BLaER1 treated with 17β-estradiol and CSF1 and Interleukin-3, amounts not matched to agents 10 nM and 100 nM (cell line): ENCODE measurements at regions not wholly inside any gene's neighbourhood (a gene's known extent, or its start where the extent isn't known, plus 50 kb on each side); places are given as distances from the start of the nearest gene placed in this dataset.

Experiments
- H3K27ac ChIP-seq, 11 experiments: shearing (Covaris generic); formaldehyde crosslinking; 2 replicates each; pipeline ENCODE4 v1.8.1; 2022
- H3K27me3 ChIP-seq, 11 experiments: shearing (Covaris generic); formaldehyde crosslinking; 2 replicates each; pipeline ENCODE4 v1.8.1; 2022
- H3K36me3 ChIP-seq, 11 experiments: shearing (Covaris generic); formaldehyde crosslinking; 2 replicates each; pipeline ENCODE4 v1.8.1; 2022
- H3K4me1 ChIP-seq, 10 experiments: shearing (Covaris generic); formaldehyde crosslinking; 2 replicates each; pipeline ENCODE4 v1.8.1; 2022
- H3K4me2 ChIP-seq, 11 experiments: shearing (Covaris generic); formaldehyde crosslinking; 2 replicates each; pipeline ENCODE4 v1.8.1; 2022
- H3K4me3 ChIP-seq, 10 experiments: shearing (Covaris generic); formaldehyde crosslinking; 2 replicates each; pipeline ENCODE4 v1.8.1; 2022
- H3K9ac ChIP-seq, 11 experiments: shearing (Covaris generic); formaldehyde crosslinking; 2 replicates each; pipeline ENCODE4 v1.8.1; 2022
- H3K9me3 ChIP-seq, 11 experiments: shearing (Covaris generic); formaldehyde crosslinking; replicated peaks in 1 of 11; 2 replicates each; pipeline ENCODE4 v1.8.1; 2022
- H4K20me1 ChIP-seq, 11 experiments: shearing (Covaris generic); formaldehyde crosslinking; 2 replicates each; pipeline ENCODE4 v1.8.1; 2022
- Cebpa-rat ChIP-seq, 11 experiments: shearing (Covaris generic); IDR thresholded peaks; 2 replicates each; pipeline ENCODE4 v1.8.1; 2022

DNA sequence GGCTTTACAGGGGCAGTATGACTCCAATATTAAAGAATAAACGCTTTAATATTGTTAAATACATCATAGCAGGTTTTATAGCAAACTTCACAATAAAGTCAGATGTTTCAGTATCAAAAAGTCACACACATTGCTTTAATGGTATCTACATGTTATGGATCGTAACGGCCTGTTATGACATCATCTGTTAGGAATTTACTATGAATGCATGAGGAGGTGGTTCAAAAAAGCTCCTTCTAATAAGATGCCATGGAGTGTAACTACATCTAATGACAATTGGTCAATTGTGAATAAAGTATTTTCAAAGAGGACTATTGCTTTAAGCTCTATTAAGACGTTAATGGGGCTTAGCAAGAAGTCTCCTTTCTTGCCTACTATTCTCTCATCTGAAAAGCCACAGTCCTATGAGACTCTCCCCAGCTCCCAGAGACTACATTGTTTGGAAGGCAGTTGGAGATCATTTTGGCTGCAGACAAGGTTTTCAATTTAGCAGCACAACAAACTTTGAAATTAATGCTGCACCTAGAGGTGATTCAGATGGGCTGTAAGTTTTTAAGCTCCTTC is 300.7 kb upstream of the MEIS1 start:
- H3K4me3 ChIP-seq: no peak overlapping the region
- H3K9ac ChIP-seq: no peak overlapping the region
- H3K27ac ChIP-seq: no peak overlapping the region
- H3K36me3 ChIP-seq: no peaks in the 10 kb centered on the region
- 0 out of 22 replicates have a peak, but pooled peaks cover 0 to 4% (median 0%) of the 10 kb centered on the region in 11 experiments for H3K9me3 ChIP-seq
- no peaks in the 10 kb centered on the region for H4K20me1 ChIP-seq
- no peak overlapping the region for H3K4me2 ChIP-seq
- TF ChIP-seq Cebpa-rat (IDR thresholded peaks at IDR 0.05): no peak
- no peaks in the 10 kb centered on the region for H3K4me1 ChIP-seq
- no peaks in the 10 kb centered on the region for H3K27me3 ChIP-seq

DNA sequence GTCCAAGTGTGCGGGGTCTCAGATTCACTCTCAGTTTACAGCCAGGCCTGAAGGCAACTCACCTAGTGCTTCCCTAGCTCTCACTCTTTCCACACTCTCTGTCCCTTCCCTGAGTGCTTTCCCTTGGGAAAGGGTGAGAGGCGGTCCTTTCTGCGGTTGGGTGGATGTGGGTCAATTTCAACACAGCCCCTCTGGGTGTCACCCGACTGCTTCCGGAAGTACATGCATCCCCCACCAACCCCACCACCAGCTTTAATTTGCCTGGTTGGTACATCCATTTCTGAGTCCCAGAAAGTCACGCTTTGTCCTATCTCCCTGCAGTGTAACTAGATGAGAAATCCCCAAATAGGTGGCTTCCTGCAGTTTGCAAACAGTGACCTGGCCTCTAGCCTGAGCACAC is 307.3 kb upstream of the MEIS1 start:
- no peaks in the 10 kb centered on the region for H4K20me1 ChIP-seq

DNA sequence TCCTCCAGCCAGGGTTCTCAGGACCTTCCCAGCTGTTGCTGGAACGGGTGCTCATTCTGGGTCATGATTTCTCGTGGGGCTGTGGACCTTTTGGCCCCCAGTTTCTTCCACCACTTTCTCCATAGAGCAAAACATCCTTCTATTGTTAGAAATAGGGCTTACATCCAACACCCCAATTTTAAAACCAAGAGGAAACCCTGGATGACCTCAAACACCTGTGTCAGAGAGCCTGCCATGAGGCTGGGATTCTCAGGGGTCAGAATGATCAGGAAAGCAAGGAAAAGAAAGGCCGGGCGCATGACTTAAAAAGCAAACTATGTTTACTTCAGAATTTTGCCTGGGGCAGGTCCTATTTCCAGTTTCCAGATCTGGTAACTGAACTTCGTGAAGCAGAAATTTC is 307.9 kb upstream of the MEIS1 start:
- Histone ChIP-seq H3K27ac (no peak overlapping the region), H3K4me1 (peaks cover 0 to 7% (median 6%) of the 10 kb centered on the region in 10 experiments; a peak in 6 of 20 replicates), H3K4me2 (no peak overlapping the region), H3K9me3 (no peaks in the 10 kb centered on the region), H4K20me1 (no peaks in the 10 kb centered on the region), H3K27me3 (no peaks in the 10 kb centered on the region), H3K4me3 (no peak overlapping the region), H3K9ac (no peak overlapping the region), H3K36me3 (no peaks in the 10 kb centered on the region)
- TF ChIP-seq Cebpa-rat (IDR thresholded peaks at IDR 0.05): no peak

More for the DNA sequence above, 307.3 kb upstream of the MEIS1 start:
- H3K27ac ChIP-seq: no peak overlapping the region
- H3K9ac ChIP-seq: no peak overlapping the region
- no peaks in the 10 kb centered on the region for H3K27me3 ChIP-seq
- H3K4me2 ChIP-seq: peak overlapping the region in 5 of 11 experiments; percentile 2 to 43 (median 31); a peak in 5 of 22 replicates
- H3K4me1 ChIP-seq: peaks cover 0 to 7% (median 6%) of the 10 kb centered on the region in 10 experiments; a peak in 6 of 20 replicates
- H3K4me3 ChIP-seq: no peak overlapping the region
- H3K36me3 ChIP-seq: no peaks in the 10 kb centered on the region
- TF ChIP-seq Cebpa-rat (IDR thresholded peaks at IDR 0.05): no peak
- H3K9me3 ChIP-seq: no peaks in the 10 kb centered on the region

DNA sequence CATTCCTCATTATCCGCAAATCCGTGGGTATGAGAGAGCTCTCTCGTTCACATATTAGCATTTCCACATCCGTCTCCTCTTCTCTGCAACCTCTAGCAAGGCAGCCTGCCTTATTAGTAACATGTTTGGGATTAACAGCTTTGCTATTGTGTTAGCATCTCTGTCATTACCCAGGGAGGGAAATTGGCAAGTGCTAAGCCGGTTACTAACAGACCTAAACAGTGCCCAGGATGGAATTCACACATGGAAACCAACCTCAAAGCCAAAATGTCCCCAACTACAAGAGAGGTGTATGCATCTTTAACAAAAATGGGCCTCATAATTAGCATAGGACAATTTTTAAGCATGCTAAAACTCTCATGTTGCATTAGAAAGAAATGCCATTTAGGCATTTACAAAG is 309.0 kb upstream of the MEIS1 start:
- H3K27ac ChIP-seq: no peak overlapping the region
- H3K9me3 ChIP-seq: no peaks in the 10 kb centered on the region
- no peak for TF ChIP-seq Cebpa-rat (IDR thresholded peaks at IDR 0.05)
- no peak overlapping the region for H3K4me3 ChIP-seq
- no peaks in the 10 kb centered on the region for H3K27me3 ChIP-seq
- H3K4me2 ChIP-seq: no peak overlapping the region
- H3K4me1 ChIP-seq: peaks cover 0 to 7% (median 6%) of the 10 kb centered on the region in 10 experiments; a peak in 6 of 20 replicates
- H3K36me3 ChIP-seq: no peaks in the 10 kb centered on the region
- H3K9ac ChIP-seq: no peak overlapping the region
- H4K20me1 ChIP-seq: no peaks in the 10 kb centered on the region

DNA sequence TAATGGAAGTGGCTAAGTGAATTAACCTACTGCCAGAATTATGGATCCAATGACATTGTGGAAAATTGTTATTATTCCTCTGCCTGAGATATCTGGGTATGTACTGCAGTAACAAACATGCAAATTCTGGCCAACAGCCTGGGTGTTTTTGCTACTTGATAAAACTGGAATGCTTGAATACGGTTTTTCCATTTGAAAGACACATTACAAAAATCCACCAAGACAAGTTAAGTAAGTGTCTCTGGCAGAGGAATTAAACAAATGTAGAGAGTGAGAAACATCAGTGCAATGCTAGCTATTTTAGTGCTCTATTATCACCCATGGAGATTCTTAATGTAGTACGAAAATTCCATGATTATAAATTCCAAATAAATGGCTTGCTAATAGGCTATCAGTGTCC is 312.4 kb upstream of the MEIS1 start:
- no peak for TF ChIP-seq Cebpa-rat (IDR thresholded peaks at IDR 0.05)
- H3K27ac ChIP-seq: no peak overlapping the region
- no peak overlapping the region for H3K9ac ChIP-seq
- no peak overlapping the region for H3K4me2 ChIP-seq
- peaks cover 0 to 2% (median 1%) of the 10 kb centered on the region in 10 experiments; a peak in 5 of 20 replicates for H3K4me1 ChIP-seq
- H4K20me1 ChIP-seq: no peaks in the 10 kb centered on the region
- no peaks in the 10 kb centered on the region for H3K9me3 ChIP-seq
- no peak overlapping the region for H3K4me3 ChIP-seq
- no peaks in the 10 kb centered on the region for H3K27me3 ChIP-seq
- no peaks in the 10 kb centered on the region for H3K36me3 ChIP-seq

DNA sequence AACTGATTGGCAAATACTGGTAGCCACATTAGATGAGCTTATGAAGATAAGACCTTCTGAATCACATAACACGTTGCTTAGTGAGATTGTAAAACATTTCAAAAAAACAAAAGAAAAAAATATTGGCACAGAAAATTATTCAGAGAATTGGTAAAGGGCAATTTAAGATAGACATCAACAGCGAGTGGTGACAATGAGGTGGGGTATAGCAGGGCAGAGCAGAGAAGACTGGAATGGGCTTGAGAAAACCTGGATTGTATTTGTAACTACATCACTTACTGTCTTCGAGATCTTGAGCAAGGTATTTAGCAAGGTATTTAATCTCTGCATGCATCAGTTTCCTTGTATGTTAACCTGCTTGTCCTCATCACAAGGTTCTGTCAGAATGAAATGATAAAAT is 313.0 kb upstream of the MEIS1 start:
- H3K36me3 ChIP-seq: no peaks in the 10 kb centered on the region
- H3K9me3 ChIP-seq: no peaks in the 10 kb centered on the region
- no peak overlapping the region for H3K4me3 ChIP-seq
- H3K4me1 ChIP-seq: no peaks in the 10 kb centered on the region
- H3K27ac ChIP-seq: no peak overlapping the region
- no peak overlapping the region for H3K4me2 ChIP-seq
- H4K20me1 ChIP-seq: no peaks in the 10 kb centered on the region
- no peaks in the 10 kb centered on the region for H3K27me3 ChIP-seq
- H3K9ac ChIP-seq: no peak overlapping the region
- TF ChIP-seq Cebpa-rat (IDR thresholded peaks at IDR 0.05): no peak

DNA sequence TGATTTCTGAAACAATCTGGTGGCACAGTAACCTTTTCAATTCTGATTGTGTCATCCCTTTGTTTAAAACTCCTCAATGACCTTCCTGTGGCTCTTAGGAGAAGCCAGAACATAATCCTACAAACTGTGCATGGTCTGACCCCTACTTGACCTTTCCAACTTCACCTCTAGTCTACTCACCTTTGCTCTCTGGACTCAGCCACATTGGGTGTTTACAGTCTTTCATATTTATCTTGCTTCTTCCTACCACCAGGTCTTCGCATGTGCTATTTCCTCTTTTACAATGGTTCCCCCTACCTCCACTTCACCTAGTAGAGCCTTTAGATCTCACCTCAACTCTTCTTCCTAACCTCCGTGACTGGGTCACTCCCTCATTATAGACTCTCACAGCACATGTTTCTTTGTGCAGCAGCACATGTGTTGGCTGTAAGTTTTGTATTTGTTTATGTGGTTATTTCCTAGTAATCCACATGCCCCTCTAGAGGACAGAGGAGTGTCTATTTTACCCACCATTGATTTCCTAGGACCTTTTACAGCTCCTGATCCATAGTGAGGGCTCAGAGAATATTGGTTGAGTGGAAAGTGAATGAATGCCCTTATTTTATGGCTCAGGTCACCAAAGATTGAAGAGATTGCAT is 320.8 kb upstream of the MEIS1 start:
- H3K4me3 ChIP-seq: no peak overlapping the region
- H3K27me3 ChIP-seq: no peaks in the 10 kb centered on the region
- H3K4me1 ChIP-seq: no peaks in the 10 kb centered on the region
- no peak for TF ChIP-seq Cebpa-rat (IDR thresholded peaks at IDR 0.05)
- no peak overlapping the region for H3K4me2 ChIP-seq
- H3K27ac ChIP-seq: no peak overlapping the region
- H3K36me3 ChIP-seq: no peaks in the 10 kb centered on the region
- H3K9ac ChIP-seq: no peak overlapping the region
- no peaks in the 10 kb centered on the region for H4K20me1 ChIP-seq
- no peaks in the 10 kb centered on the region for H3K9me3 ChIP-seq

DNA sequence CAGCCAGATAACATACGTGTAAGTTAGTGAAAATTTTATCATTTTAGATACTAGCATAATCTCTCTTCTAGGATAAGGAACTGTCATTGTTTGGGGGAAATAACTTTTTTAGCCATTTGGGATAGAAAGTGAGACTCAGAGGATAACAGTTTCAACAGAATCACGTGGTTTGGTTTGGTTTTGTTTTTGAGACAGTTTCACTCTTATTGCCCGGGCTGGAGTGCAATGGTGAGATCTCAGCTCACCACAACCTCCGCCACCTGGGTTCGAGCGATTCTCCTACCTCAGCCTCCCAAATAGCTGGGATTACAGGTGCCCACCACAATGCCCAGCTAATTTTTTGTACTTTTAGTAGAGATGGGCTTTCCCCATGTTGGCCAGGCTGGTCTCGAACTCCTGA is 323.2 kb upstream of the MEIS1 start:
- no peak overlapping the region for H3K4me3 ChIP-seq
- H4K20me1 ChIP-seq: no peaks in the 10 kb centered on the region
- H3K9me3 ChIP-seq: no peaks in the 10 kb centered on the region
- no peak for TF ChIP-seq Cebpa-rat (IDR thresholded peaks at IDR 0.05)
- no peaks in the 10 kb centered on the region for H3K27me3 ChIP-seq
- no peak overlapping the region for H3K9ac ChIP-seq
- H3K36me3 ChIP-seq: no peaks in the 10 kb centered on the region
- no peak overlapping the region for H3K4me2 ChIP-seq
- no peak overlapping the region for H3K27ac ChIP-seq
- H3K4me1 ChIP-seq: no peaks in the 10 kb centered on the region

DNA sequence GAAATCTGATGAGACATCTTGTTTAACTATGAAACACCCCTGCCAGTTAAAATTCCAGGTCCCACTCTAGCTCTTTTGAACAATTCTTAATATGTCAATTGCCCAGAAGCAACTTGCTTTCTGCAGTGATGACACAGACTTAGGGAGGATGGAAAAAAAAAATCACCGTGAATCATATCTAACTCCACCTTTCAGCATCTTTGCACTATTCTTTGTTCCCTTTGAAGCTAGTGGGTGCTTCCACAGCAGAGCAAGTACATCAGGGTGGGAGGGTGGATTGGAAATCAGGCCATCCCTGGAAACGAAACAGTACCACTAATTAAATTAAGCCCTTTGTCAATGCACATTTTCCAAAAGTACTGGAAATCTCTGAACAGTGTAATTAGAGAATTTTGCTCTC is 324.3 kb upstream of the MEIS1 start:
- no peak overlapping the region for H3K4me2 ChIP-seq
- H3K4me3 ChIP-seq: no peak overlapping the region
- H3K27me3 ChIP-seq: no peaks in the 10 kb centered on the region
- H3K9ac ChIP-seq: no peak overlapping the region
- H3K27ac ChIP-seq: no peak overlapping the region
- TF ChIP-seq Cebpa-rat (IDR thresholded peaks at IDR 0.05): no peak
- no peaks in the 10 kb centered on the region for H4K20me1 ChIP-seq
- no peaks in the 10 kb centered on the region for H3K9me3 ChIP-seq
- no peaks in the 10 kb centered on the region for H3K36me3 ChIP-seq
- H3K4me1 ChIP-seq: no peaks in the 10 kb centered on the region

DNA sequence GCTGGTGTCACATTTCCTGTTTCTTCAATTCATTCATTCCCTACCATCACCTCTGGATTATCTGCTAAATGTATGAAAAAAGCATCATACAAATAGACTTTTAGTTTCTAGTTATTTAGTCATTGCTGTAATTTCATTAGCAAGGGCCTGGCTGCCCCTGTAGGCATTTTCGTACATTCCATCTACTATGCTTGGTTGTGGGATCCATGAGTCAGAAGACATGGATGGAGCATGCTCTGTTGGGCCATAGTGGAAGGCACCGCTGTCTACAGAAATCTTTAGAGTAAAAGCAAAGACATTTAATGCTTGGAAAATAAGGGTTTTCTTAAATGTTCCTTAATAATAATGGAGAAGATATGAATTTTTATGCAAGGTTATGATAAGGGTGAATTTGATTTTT is 324.8 kb upstream of the MEIS1 start:
- no peak overlapping the region for H3K4me3 ChIP-seq
- H4K20me1 ChIP-seq: no peaks in the 10 kb centered on the region
- H3K36me3 ChIP-seq: no peaks in the 10 kb centered on the region
- no peak overlapping the region for H3K4me2 ChIP-seq
- no peaks in the 10 kb centered on the region for H3K9me3 ChIP-seq
- H3K4me1 ChIP-seq: no peaks in the 10 kb centered on the region
- H3K27ac ChIP-seq: no peak overlapping the region
- no peak for TF ChIP-seq Cebpa-rat (IDR thresholded peaks at IDR 0.05)
- H3K9ac ChIP-seq: no peak overlapping the region
- no peaks in the 10 kb centered on the region for H3K27me3 ChIP-seq
